Stomach (tissue), 8 donors: ENCODE measurements at regions not wholly inside any gene's neighbourhood (a gene's known extent, or its start where the extent isn't known, plus 50 kb on each side); places are given as distances from the start of the nearest gene placed in this dataset.

ENCODE experiments used
- DNase-seq, 2 donors: peaks; one replicate each; pipeline versions ENCODE4 v3.0.0 to v3.0.0-alpha.2; 2013 to 2019
- H3K27ac ChIP-seq, 5 donors: fragments of 200-600 bp in 4 of 5; sonication (generic) in 4 of 5; one replicate each; pipeline ENCODE4 v1.5.1; 2013 to 2019; ENCODE audit warnings: mild to moderate bottlenecking in 1 of 5, moderate library complexity in 1 of 5
- H3K27me3 ChIP-seq, 3 donors: fragments of 200-600 bp; sonication (generic); one replicate each; pipeline ENCODE4 v1.5.1; 2017 to 2019; ENCODE audit warnings: mixed run types in 1 of 3
- H3K36me3 ChIP-seq, 4 donors: fragments of 200-600 bp; sonication (generic); 1 replicate in 3 of 4; 2 replicates in 1 of 4; pipeline ENCODE4 v1.5.1; 2016 to 2019
- H3K4me1 ChIP-seq, 4 donors: fragments of 200-600 bp; sonication (generic); one replicate each; pipeline ENCODE4 v1.5.1; 2016 to 2019
- H3K4me3 ChIP-seq, 4 donors: fragments of 200-600 bp; sonication (generic) in 3 of 4; one replicate each; pipeline ENCODE4 v1.5.1; 2016 to 2019; ENCODE audit warnings: mild to moderate bottlenecking in 1 of 4
- H3K9me3 ChIP-seq, 4 donors: fragments of 200-600 bp; sonication (generic); one replicate each; pipeline ENCODE4 v1.5.1; 2016 to 2019
- CTCF ChIP-seq, 7 experiments: fragments of 450-650 bp in 4 of 7; fragments of 200-600 bp in 3 of 7; sonication (generic) in 3 of 7; IDR thresholded peaks; one replicate each; pipeline ENCODE4 v1.5.1; 2016 to 2019; ENCODE audit warnings: antibody characterized with exemption in 7 of 7, control low read depth in 2 of 7, mild to moderate bottlenecking in 1 of 7
- EP300 ChIP-seq: sonication (generic); formaldehyde crosslinking; IDR thresholded peaks from one replicate; pipeline ENCODE4 v1.6.1; 2017; ENCODE audit warnings: antibody characterized with exemption
- POLR2A ChIP-seq, 4 donors: fragments of 450-650 bp; IDR thresholded peaks; one replicate each; pipeline ENCODE4 v1.6.1; 2016; ENCODE audit warnings: antibody characterized with exemption in 4 of 4, control low read depth in 2 of 4, mild to moderate bottlenecking in 1 of 4, moderate library complexity in 1 of 4
- POLR2AphosphoS5 ChIP-seq, 3 donors: sonication (generic); formaldehyde crosslinking; IDR thresholded peaks; one replicate each; pipeline ENCODE4 v1.6.1; 2016; ENCODE audit warnings: antibody characterized with exemption in 3 of 3
- WGBS, 5 donors: extraction: QIAGEN DNeasy Blood & Tissue Kit in 3 of 5; methylation state at CpG; one replicate each; pipeline versions ENCODE4 v1.1.5 to v1.1.7; 2013 to 2018; 5-methylcytosine and 5-hydroxymethylcytosine counted together
- intact Hi-C: fragments of 100-400 bp; cut with DNase I; formaldehyde crosslinking; loops from one replicate; pipeline ENCODE4 v1.15.1; 2023; ENCODE audit warnings: low total_unique reads
- donor health status: healthy with polysubstance abuse.
- donor health status: Bipolar disorder and iron deficiency.
- donor health status: healthy.

- no peak for TF ChIP-seq CTCF (IDR thresholded peaks at IDR 0.05)
- TF ChIP-seq EP300 = no peak
- no peak for TF ChIP-seq POLR2AphosphoS5 (IDR thresholded peaks at IDR 0.05)
- TF ChIP-seq POLR2A (IDR thresholded peaks at IDR 0.05) = no peak
- Histone ChIP-seq H3K27me3 (no peaks in the 10 kb centered on the region), H3K9me3 (peaks cover 0 to 10% (median 4%) of the 10 kb centered on the region in 4 donors), H3K27ac (no peak overlapping the region), H3K4me1 (no peaks in the 10 kb centered on the region), H3K4me3 (no peak overlapping the region), H3K36me3 (no peaks in the 10 kb centered on the region)
- DNase-seq = no peak
- WGBS, 5 donors = 65 to 79% (median 71%) methylated on average over 2 of the region's 2 CpGs
- intact Hi-C loops = no loop called here
Observed at GRCh38 chr20:41984031-41984430, 365.9 kb upstream of the CHD6 start.

GRCh38 chr20:41983159-41983558 lies 365.0 kb upstream of the CHD6 start:
- Histone ChIP-seq H3K27ac (no peak overlapping the region), H3K4me1 (no peaks in the 10 kb centered on the region), H3K36me3 (no peaks in the 10 kb centered on the region), H3K27me3 (no peaks in the 10 kb centered on the region), H3K9me3 (peaks cover 0 to 10% (median 4%) of the 10 kb centered on the region in 4 donors), H3K4me3 (no peak overlapping the region)
- 53 to 86% (median 61%) methylated on average over 4 of the region's 4 CpGs for WGBS, 5 donors
- TF ChIP-seq CTCF (IDR thresholded peaks at IDR 0.05) (no peak), EP300 (no peak), POLR2AphosphoS5 (IDR thresholded peaks at IDR 0.05) (no peak), POLR2A (IDR thresholded peaks at IDR 0.05) (no peak)
- intact Hi-C loops = no loop called here
- no peak for DNase-seq

- DNase-seq = no peak
- 93 to 99% (median 98%) methylated on average over 3 of the region's 3 CpGs for WGBS, 5 donors
- H3K4me1 ChIP-seq = no peaks in the 10 kb centered on the region
- H3K4me3 ChIP-seq = no peak overlapping the region
- peaks cover 0 to 10% (median 0%) of the 10 kb centered on the region in 4 donors for H3K9me3 ChIP-seq
- TF ChIP-seq CTCF (IDR thresholded peaks at IDR 0.05) (no peak), POLR2AphosphoS5 (IDR thresholded peaks at IDR 0.05) (no peak), POLR2A (IDR thresholded peaks at IDR 0.05) (no peak), EP300 (no peak)
- H3K36me3 ChIP-seq = no peaks in the 10 kb centered on the region
- H3K27me3 ChIP-seq = no peaks in the 10 kb centered on the region
- H3K27ac ChIP-seq = no peak overlapping the region
- intact Hi-C loops = no loop called here
Observed at GRCh38 chr20:41981746-41982145, 363.6 kb upstream of the CHD6 start.

GRCh38 chr20:41978875-41979274 lies 360.7 kb upstream of the CHD6 start:
- H3K27ac ChIP-seq = no peak overlapping the region
- H3K9me3 ChIP-seq = no peaks in the 10 kb centered on the region
- no peak overlapping the region for H3K4me3 ChIP-seq
- intact Hi-C loops = no loop called here
- no peaks in the 10 kb centered on the region for H3K4me1 ChIP-seq
- no peaks in the 10 kb centered on the region for H3K27me3 ChIP-seq
- WGBS, 5 donors = 93 to 97% (median 96%) methylated on average over 4 of the region's 4 CpGs
- DNase-seq = no peak
- TF ChIP-seq EP300 (no peak), POLR2AphosphoS5 (IDR thresholded peaks at IDR 0.05) (no peak), POLR2A (IDR thresholded peaks at IDR 0.05) (no peak), CTCF (IDR thresholded peaks at IDR 0.05) (no peak)
- no peaks in the 10 kb centered on the region for H3K36me3 ChIP-seq
